ENCODE measurements at regions not wholly inside any gene's neighbourhood (a gene's known extent, or its start where the extent isn't known, plus 50 kb on each side); places are given as distances from the start of the nearest gene placed in this dataset.
"Not testable (repeated sequence)": the region's sequence is repeated elsewhere in the genome, so short reads cannot be mapped to it uniquely, and the experiment has no call there.

DNA sequence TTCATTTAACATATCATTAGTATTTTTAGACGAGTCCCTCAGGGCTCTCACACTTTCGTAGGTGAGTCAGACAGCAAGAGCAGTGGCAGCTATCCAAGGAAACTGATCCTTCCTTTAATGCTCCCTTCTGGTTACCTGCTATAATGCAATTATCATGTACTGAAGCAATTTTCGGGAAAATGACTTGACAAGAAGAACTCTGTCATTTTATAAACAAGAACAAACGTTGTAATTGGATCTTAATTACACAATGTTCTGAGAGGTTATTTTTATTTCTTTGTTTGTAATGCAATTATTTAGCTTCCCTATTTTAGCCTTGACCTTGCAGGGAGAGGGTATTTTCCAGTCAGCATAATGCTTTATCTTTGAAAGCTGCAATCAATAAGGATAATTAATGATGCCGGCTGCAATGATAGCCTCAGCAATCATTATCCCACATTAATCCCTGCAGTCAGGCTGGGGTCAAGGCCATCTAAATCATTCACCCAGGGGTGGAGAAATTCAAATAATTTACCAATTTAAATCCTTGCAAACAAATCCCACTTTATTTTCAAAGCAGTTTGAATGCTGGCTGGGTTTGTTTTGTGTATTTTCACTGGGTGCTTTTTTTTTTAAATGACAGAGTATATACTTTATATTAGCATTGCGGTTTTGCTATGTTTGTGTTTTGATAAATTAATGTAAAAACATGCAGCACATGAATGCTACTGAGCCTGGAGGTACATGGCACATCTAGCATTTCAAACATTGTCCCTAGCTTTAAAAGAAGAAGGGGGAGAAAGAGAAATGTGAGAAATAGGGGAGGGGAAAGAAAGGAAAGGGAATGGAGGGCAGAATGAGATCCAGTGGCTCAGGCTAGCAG, 249.9 kb downstream of the SHOX2 start:
- DNase-seq: no peak

DNA sequence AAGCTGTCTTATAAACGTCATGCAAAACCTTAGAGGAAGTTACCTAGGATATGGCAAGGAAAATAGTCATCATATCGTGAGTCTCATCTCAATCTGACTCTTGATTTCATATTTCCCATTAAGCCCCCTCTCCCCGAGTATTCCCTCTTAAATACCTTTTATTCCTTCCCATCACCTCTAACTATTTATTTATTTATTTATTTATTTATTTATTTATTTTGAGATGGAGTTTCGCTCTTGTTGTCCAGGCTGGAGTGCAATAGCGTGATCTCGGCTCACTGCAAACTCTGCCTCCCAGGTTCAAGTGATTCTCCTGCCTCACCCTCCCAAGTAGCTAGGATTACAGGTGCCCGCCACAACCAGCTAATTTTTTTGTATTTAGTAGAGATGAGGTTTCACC, 260.4 kb downstream of the SHOX2 start:
- not testable (repeated sequence) for DNase-seq

DNA sequence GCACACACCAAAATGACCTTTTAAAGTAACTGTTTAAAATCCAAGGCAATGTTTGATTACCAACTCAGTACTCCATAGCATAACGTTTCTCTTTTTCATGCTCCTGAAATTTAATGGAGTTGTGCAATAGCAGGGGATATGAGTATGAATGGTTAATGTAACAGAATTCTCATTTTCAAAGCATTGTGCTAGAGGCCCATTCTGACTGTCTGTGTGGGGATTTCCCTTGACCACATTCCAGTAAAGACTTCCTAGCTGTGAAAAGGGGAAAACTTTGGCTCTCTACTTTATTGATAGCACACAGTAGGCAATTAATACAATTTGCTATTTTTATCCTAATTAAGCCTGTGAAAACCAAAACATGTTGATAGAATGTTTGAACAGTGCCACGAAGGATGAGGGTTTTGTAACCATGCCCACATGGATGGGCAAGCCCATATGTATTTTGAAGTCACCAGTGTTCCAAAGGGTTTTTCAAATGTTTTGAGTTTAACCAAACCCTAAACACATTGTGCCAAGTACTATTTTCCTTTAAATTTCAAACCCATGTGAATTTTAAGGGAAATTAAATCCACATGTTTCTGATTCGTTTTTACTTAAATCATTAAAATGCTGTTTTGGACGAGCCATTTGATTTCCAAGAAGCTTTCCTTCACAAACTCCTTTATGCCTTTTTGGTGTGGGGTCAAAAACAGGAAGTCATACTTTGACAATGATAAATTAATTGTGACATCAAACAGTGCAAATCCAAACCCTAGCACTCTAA, 261.2 kb downstream of the SHOX2 start:
- DNase-seq: no peak

DNA sequence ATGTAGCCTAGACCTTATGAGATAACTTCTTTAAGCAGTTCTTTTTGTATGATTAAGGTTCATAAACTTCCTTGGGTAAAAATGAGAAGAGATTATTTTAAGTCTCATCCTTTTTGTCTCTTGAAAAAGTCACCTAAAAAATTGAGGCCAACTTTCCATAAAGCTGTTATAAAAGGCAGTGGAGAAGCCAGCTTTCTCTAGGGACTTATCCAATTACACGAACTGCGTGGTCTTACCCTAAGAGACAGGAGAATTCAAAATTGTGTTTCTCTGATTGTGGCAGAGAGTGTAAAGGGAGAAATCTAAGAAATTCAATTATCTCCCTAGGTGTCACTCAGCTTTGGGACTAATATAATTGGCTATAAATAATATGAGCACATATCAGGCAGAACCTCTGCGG, 262.0 kb downstream of the SHOX2 start:
- no peak for DNase-seq

DNA sequence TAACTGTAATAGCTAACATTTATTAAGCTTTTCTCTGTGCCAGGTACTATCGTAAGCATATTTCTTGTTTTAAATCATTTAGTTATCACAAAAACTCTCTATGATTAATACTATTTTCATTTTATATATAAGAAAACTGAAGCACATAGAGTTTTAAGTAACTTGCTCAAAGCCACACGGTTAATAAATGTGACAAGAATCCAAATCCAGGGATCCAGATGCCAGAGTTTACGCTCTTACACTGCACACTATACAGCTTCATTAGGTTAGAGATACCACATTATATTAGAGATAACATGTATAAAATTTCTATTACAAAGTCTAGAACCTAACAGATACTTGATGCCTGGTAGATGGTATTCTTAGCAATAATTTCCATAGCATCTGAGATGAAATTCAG, 265.2 kb downstream of the SHOX2 start:
- DNase-seq: no peak

DNA sequence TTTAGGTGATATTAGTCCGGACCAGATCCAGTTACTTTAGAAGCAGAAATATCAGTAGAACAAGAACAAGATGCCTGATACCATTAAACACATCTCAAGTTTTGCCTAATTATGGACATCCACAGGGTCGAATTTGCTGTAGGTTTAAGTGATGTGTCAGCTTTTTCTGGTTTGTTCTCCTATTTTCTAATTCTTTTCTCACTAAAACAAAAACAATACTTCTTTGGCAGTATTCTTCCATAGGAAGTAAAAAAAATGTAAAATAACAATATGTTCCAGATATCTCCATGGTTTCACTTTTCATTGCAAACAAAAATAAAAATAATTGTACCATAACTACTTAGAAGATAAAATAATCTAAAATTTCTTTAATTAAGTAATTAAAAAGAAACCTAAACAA, 265.7 kb downstream of the SHOX2 start:
- DNase-seq: no peak

DNA sequence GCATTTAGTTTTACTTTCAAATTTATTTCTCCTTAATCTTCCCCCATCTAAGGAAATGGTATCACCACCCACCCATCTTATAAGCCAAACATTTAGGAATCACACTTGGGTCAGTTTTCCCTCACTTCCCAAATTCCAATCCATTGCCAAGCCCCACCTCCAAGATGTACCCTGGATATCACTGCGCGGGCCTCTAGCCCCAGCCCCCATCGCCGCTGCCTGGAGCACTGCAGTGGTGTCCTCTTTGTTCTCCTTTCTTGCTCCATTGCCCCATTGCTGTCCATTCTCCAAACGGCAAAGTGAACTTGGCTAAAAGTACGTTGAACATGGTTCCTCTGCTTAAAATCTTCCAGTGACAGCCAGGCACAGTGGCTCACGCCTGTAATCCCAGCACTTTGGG, 267.8 kb downstream of the SHOX2 start:
- DNase-seq: no peak

DNA sequence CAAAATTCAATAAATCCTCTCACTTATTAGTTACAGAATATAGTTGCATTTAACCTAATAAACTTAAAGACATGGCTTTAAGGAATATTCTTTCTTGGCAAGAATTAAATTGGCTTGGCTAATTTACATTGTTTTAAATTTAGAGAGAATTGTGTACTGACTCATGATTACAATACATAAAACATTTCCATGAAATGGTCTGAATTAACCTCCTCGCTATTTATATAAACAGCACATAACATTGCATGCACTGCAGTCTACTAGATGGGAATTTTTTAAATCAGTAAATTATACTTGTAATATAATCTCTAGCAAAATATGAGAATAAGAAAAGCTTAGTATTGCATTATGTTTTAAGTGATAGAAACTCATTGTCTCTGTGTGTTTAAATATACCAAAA, 268.9 kb downstream of the SHOX2 start:
- no peak for DNase-seq

DNA sequence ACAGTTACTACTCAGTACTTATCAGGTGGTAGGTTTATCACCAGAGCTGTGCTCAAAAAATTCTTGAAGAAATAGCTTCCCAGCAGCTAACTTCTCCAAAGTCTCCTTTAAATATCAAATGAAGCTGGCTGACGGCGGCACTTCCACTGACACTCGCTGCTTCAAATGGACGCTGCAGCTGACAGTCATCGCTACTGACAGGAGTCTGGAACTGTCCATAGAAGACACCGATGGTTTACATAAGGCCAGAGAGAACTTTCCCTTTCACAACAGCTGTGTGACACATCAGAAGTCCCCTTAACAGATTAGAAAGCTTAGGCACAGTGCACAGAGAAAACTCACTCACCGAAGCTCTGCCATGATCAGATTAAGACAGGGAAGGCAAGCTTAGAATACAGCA, 270.2 kb downstream of the SHOX2 start:
- no peak for DNase-seq

DNA sequence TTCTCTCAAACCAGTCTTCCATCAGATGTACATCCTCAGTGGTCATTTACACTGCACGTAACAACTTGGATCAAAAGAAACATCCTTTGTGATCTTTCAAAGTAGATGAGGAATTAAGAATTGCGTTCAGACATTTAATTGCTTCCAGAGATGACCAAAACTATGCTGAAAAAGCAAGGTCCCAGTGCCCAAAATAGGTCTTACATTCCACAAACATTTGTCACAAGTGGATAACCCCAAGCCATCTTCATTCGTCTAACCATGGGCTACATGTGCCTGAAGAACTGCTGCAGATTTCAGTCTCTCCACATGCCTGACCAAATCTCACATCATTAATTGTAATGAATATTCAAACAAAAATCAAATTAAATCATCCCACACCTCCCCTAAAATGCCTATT, 273.6 kb downstream of the SHOX2 start:
- DNase-seq: no peak

DNA sequence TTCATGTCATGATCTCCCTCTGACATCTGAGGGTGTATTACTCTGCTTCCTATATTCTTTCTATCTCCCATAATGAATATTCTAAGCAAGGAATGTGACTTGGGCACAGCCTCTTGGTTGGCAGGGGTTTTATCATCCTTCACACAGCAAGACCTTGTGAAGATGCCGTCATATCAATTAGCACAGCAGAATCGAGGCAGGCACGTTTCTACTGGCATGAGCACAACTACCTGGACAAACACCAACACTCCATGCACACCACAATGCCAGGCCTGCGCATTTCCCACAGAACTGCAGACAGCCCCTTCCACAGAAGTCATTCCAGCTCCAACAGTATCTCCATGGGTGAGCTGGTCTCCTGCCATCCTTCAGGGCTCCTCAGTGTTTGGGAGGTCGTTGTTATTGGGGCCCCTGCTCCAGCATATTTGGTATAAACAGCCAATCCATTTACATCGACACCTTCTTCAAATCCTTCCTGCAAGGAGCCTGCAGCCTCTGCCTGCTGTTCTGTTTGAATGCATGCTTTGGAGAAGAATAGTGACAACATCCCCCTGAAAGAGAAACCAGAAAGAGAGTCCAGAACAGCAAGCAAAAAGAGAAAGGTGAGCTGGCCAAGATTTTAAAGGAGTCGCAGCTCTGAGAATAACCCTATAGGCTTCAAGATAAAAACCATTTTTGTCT, 275.5 kb downstream of the SHOX2 start:
- no peak for DNase-seq

DNA sequence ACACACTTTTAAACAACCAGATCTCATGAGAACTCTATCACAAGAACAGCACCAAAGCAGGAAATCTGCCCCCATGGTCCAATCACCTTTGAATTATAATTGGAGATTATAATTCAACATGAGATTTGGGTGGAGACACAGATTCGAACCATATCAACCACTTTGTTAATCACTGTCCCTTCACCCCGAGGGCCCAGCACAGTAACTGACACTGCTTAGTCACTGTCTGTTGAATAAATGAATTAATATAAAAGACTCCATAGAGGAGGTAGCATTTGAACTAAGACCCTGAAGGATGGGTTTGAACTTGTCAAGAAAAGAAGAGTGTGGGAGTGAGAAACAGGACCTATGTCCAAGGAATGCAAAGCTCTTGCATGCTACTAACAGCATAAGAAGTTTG, 276.4 kb downstream of the SHOX2 start:
- DNase-seq: no peak

DNA sequence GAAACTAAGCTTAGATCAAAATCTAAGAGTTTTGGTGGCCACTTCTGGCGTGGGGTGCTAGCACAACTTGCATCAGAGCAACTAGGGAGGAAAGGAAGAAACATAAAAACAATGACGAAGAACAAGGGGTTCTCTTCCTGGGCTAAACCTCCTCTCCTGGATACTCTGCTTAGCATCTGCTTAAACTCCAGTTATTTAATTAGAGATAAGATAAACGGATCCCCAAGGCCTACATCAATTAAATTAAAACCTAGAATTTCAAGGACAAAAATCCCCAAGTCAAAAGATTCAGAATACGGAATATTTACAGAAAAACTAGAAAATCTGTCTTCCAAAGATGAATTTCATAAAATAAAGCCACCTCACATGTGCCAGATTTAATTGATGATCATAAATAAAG, 281.9 kb downstream of the SHOX2 start:
- DNase-seq: no peak

DNA sequence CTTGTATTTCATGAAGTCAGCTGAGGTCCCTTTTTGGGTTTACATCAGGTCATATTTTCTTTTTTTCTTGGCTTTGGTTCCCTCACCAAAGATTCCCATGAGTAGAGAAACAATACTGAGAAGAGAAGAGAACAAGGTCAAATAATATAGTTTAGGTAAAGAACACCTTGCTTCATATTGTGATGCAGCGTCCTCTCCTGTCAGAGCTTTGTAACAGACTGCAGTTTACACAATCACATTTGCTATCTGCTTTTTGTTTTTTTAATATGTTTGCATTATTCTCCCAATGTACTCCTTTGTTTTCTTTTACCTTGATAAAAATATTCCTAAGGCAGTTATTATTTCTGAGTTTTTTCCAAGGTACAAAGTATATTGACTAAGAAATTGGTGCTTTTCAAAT, 283.2 kb downstream of the SHOX2 start:
- DNase-seq: no peak

DNA sequence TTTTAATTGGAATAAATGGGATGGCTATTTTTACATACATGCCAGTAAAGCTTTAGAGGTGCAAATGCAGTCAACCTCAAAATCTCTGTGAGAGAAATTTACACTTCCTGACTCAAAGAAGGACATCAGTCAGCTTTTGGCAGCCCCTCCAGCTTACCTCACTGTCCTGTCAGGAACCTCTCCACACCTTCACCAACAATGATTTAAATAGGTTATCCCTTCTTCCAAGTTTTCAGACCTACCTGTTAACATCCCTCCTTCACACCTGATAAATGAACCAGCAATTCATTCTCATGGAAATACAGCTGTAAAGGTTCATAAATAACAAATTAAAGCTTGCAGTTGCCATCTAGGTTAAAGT, 286.1 kb downstream of the SHOX2 start:
- DNase-seq: no peak

DNA sequence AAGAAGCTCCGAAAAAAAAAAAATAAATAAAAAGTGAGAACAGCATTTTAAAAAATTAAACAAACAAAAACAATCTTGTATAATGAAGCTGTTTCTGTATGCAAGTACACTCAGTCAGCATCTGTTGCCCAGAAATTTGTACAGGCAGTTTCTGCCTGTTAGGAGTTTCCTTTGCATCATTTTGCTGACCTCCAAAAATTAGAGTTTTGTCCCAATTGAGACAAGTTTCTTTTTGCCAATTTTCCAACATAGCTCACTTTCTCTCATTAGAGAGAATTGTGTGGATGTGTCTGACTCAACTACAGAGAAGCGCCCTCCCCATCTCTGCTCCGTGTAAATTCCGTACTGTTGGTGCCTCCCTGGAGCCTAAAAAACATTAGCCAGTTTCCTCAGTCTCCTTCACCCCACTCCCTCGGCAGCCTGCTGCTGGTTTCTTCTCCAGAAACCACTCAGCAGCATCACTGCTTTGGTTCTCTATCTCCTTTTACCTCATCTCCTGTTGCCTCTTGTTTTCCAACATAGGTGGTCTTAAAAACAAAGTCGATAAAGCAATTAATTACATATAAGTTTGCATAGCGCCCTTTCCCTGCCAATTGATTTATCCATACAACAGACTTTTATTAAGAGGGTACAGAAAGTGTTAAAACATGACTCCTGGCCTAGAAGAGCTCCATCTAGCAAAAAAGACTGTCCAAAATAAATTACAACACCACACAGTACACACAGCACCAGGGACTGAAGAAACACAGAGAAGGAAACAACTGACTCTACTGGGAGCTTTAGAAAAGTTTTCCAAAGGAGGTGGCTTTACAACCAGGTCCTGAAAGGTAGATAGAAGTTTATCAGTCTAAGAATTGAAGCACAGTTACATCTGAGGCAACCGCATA, 286.7 kb downstream of the SHOX2 start:
- DNase-seq: no peak

DNA sequence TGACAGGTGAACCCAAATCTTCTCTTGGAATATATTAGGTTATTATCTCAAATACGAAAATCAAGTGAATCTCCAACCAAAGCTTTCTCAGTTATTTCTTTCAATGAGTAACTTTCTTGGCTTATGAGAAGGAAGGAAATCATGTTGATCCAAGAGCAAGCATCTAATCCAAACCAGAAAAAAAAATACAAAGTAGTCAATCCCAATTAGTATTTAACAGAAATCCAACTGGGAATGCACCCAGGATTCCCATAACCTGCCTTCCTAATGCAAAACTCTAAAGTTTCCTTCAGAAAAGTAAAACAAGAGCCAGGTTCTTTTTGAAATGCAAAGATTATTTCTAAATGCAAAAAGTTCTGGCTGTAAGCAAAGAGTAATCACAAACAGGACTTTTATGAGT, 289.3 kb downstream of the SHOX2 start:
- no peak for DNase-seq

DNA sequence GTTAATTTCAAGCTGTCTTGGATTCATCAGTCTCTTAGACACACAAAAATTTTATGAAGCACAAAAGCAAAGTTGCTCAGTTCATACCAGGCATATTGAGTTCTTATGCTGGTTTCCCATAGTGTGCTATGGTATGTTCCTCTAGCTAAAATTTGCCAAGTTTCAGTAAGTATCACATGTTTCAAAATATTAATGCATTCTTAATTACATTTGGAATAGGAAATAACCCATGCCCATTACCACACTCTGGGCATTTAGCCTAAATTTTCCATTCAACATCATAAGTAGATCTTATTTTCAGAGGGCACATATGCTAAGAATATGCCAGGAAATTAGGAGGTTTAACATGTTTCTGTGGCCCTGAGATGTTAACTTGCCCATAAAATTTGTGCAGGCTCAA, 289.9 kb downstream of the SHOX2 start:
- no peak for DNase-seq

DNA sequence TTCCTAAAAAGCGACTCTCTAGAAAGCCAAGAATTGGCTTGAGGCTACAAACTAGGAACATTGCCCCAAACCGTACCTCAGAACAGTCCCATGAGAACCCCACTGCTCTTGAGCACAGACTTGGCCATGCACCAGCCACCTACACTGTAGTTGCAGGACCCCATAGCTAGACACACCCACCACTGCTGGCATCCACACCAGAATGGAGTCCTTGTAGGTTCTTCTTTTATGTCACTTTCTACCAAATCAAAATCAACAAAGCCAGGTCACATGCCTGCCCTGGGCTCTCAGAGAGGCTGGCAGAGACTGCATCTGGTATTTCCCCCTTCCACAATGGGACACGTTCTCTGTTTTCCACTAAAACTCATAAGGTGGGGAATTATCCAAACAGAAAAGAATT, 290.5 kb downstream of the SHOX2 start:
- DNase-seq: no peak

DNA sequence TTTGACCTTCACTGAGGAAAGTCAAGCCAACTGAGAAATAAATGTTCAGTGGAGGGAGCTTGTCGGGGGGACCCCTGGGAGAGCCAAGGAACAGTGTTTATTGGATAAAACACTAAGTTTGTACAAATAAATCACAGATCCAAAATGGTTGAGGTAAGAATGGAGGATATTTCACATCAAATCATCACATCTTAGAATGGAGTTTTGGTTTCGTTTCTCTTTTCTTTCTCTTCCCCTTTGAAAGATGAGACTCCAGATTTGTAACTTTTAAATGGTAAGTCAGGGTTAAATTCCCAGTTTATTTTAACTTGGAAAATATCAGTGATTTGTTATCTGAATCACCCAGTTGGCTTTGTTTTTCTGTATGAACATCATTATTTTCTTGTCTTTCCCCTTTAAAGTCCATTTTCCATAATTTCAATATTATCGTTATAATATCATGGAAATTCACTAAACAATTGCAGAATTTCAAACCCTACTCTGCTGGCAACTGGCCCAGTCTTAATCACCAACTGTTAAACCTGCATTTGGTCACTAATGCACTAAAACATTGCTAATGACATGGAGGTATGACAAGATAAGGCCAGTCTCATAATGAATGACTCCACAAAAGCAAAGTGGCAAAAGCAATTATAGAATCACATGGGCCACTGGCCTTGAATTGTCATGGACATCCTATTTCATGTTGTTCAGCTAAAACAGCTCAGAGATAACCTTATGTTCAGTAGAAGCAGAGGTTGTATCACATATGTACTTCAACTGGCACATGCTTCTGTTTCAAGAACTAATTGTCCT, 295.1 kb downstream of the SHOX2 start:
- no peak for DNase-seq

DNA sequence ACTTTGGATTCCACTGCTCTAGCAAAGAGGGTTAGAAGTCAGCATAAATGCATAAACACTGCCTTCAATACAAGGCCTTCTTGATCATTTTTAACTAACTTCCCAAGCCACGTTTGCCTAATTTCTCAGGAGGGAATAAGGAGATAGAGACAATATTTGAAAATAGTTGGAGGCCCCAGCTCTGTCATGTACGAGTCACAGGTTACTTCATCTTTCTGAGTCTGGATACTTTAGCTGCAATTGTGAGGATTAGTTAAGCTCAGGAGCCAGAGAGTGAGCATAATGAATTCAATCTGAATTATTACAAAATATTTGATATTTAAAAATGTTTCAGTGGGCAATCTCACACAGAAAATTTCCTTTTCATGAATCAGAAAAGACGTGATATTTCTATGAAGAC, 298.9 kb downstream of the SHOX2 start:
- no peak for DNase-seq

DNA sequence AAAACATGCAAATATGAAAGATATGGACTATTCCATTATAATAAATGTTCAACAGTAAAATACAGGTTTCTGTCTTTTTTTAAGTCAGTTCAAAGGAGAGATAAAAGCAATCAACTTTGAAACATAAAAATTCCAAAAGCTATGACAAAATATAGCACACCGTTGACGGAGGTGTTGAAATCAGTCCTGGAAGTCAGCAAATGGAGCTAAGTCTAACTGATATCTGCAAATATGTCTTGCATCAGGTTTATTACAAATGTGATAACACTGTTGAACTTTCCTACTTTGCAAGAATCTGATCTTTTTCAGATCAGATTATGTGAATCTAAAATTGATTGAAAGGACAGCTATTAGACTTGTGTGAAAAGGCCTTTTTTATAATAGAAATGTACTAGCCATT, 300.7 kb downstream of the SHOX2 start:
- DNase-seq: no peak

Measured in CD4-positive, alpha-beta T cell treated with Interleukin-1 beta for 1 hour (primary cell).